ENCODE measurements at regions not wholly inside any gene's neighbourhood (a gene's known extent, or its start where the extent isn't known, plus 50 kb on each side); places are given as distances from the start of the nearest gene placed in this dataset.
A peak's percentile ranks its signal among the peaks of the same experiment; 100 is the strongest.

- Histone ChIP-seq H3K36me3 (no peaks in the 10 kb centered on the region), H3K4me1 (no peaks in the 10 kb centered on the region), H3K27me3 (no peaks in the 10 kb centered on the region), H3K9me3 (no peaks in the 10 kb centered on the region), H3K27ac (no peak overlapping the region), H3K4me3 (no peak overlapping the region)
- TF ChIP-seq POLR2A (IDR thresholded peaks at IDR 0.05) (no peak), CTCF (IDR thresholded peaks at IDR 0.05) (no peak)
- DNase-seq (peak in 3 of 5 donors; percentile 32 to 54 (median 41)), ATAC-seq (peak in 3 of 4 donors; percentile 54 to 70 (median 58))
- WGBS, 4 donors: 68 to 74% (median 72%) methylated on average over 13 of the region's 13 CpGs
- intact Hi-C loops (cut with DNase I): loop anchor here in 1 of 10 donors (10.0 kb wide), 1 partner anchor 216 kb away; no protein-coding TSS in a partner anchor
These were observed 750.8 kb upstream of the ID2 start for GRCh38 chr2:7930800-7931635.

GRCh38 chr2:7931808-7932207, 750.0 kb upstream of the ID2 start:
- H3K27me3 ChIP-seq: no peaks in the 10 kb centered on the region
- H3K4me1 ChIP-seq: no peaks in the 10 kb centered on the region
- TF ChIP-seq POLR2A (IDR thresholded peaks at IDR 0.05) (no peak), CTCF (IDR thresholded peaks at IDR 0.05) (no peak)
- H3K27ac ChIP-seq: no peak overlapping the region
- no peaks in the 10 kb centered on the region for H3K36me3 ChIP-seq
- ATAC-seq (no peak), DNase-seq (no peak)
- intact Hi-C loops (cut with DNase I): loop anchor here in 1 of 10 donors (10.0 kb wide), 1 partner anchor 217 kb away; no protein-coding TSS in a partner anchor
- 82 to 87% (median 85%) methylated on average over 4 of the region's 4 CpGs for WGBS, 4 donors
- no peak overlapping the region for H3K4me3 ChIP-seq
- no peaks in the 10 kb centered on the region for H3K9me3 ChIP-seq

GRCh38 chr2:7933672-7934071, 748.2 kb upstream of the ID2 start:
- 60 to 87% (median 77%) methylated on average over 1 of the region's 1 CpG for WGBS, 4 donors
- Histone ChIP-seq H3K9me3 (no peaks in the 10 kb centered on the region), H3K4me3 (no peak overlapping the region), H3K27me3 (no peaks in the 10 kb centered on the region), H3K4me1 (no peaks in the 10 kb centered on the region), H3K27ac (no peak overlapping the region), H3K36me3 (no peaks in the 10 kb centered on the region)
- DNase-seq (no peak), ATAC-seq (no peak)
- intact Hi-C loops (cut with DNase I): loop anchor here in 1 of 10 donors (10.0 kb wide), 1 partner anchor 219 kb away; no protein-coding TSS in a partner anchor
- TF ChIP-seq POLR2A (IDR thresholded peaks at IDR 0.05): no peak
- TF ChIP-seq CTCF (IDR thresholded peaks at IDR 0.05): no peak

- Histone ChIP-seq H3K4me3 (no peak overlapping the region), H3K4me1 (no peaks in the 10 kb centered on the region), H3K9me3 (no peaks in the 10 kb centered on the region), H3K27me3 (no peaks in the 10 kb centered on the region), H3K36me3 (no peaks in the 10 kb centered on the region), H3K27ac (no peak overlapping the region)
- intact Hi-C loops (cut with DNase I): loop anchor here in 1 of 10 donors (10.0 kb wide), 1 partner anchor 220 kb away; no protein-coding TSS in a partner anchor
- ATAC-seq (no peak), DNase-seq (no peak)
- 94 to 97% (median 96%) methylated on average over 4 of the region's 4 CpGs for WGBS, 4 donors
- TF ChIP-seq POLR2A (IDR thresholded peaks at IDR 0.05): no peak
- no peak for TF ChIP-seq CTCF (IDR thresholded peaks at IDR 0.05)
These were observed 747.4 kb upstream of the ID2 start for GRCh38 chr2:7934476-7934875.

Data from heart left ventricle (tissue), 16 donors.